Right ventricle myocardium superior (tissue), 1 donor: ENCODE measurements at regions not wholly inside any gene's neighbourhood (a gene's known extent, or its start where the extent isn't known, plus 50 kb on each side); places are given as distances from the start of the nearest gene placed in this dataset.
"Not testable (repeated sequence)": the region's sequence is repeated elsewhere in the genome, so short reads cannot be mapped to it uniquely, and the experiment has no call there.

Experiments
- ATAC-seq: fragments of 200-7000 bp; cut with Tn5 transposase; one replicate; pipeline ENCODE4 v1.9.1; 2020; ENCODE audit warnings: mild to moderate bottlenecking; ENCODE audit not compliant: poor library complexity
- DNase-seq: peaks from one replicate; pipeline ENCODE4 v3.0.0-alpha.2; 2020
- intact Hi-C: fragments of 100-400 bp; cut with DNase I; formaldehyde crosslinking; loops from one replicate; pipeline ENCODE4 v1.11.2; 2022
- donor health status: DM: no; HTN: yes; CAD: no; lungs with severe emphysema.

GRCh38 chr5:123722451-123722850, 210.5 kb downstream of the CSNK1G3 start:
- no peak for ATAC-seq
- intact Hi-C loops = no loop called here
- DNase-seq = no peak

GRCh38 chr5:123721675-123722276, 209.8 kb downstream of the CSNK1G3 start:
- no peak for DNase-seq
- no peak for ATAC-seq
- intact Hi-C loops = no loop called here

GRCh38 chr5:123720955-123721354, 209.0 kb downstream of the CSNK1G3 start:
- DNase-seq = no peak
- ATAC-seq = no peak
- intact Hi-C loops = no loop called here

- DNase-seq (no peak), ATAC-seq (no peak)
- intact Hi-C loops = no loop called here
Observed at GRCh38 chr5:123720339-123720738, 208.4 kb downstream of the CSNK1G3 start.

GRCh38 chr5:123719004-123719403, 207.0 kb downstream of the CSNK1G3 start:
- ATAC-seq (no peak), DNase-seq (no peak)
- intact Hi-C loops = no loop called here

- ATAC-seq (no peak), DNase-seq (no peak)
- intact Hi-C loops = no loop called here
Observed at GRCh38 chr5:123718238-123718637, 206.3 kb downstream of the CSNK1G3 start.

GRCh38 chr5:123717139-123717538, 205.2 kb downstream of the CSNK1G3 start:
- DNase-seq = no peak
- ATAC-seq = no peak
- intact Hi-C loops = no loop called here

- ATAC-seq (no peak), DNase-seq (no peak)
- intact Hi-C loops = no loop called here
Observed at GRCh38 chr5:123710031-123710430, 198.1 kb downstream of the CSNK1G3 start.

GRCh38 chr5:123709422-123709821, 197.4 kb downstream of the CSNK1G3 start:
- intact Hi-C loops = no loop called here
- ATAC-seq (peak; percentile 20), DNase-seq (no peak)

- ATAC-seq (peak; percentile 73), DNase-seq (no peak)
- intact Hi-C loops = no loop called here
Observed at GRCh38 chr5:123708074-123708806, 196.3 kb downstream of the CSNK1G3 start.

GRCh38 chr5:123706531-123706930, 194.6 kb downstream of the CSNK1G3 start:
- intact Hi-C loops = no loop called here
- ATAC-seq (no peak), DNase-seq (no peak)

- intact Hi-C loops = no loop called here
- ATAC-seq (no peak), DNase-seq (no peak)
Observed at GRCh38 chr5:123705741-123706140, 193.8 kb downstream of the CSNK1G3 start.

GRCh38 chr5:123701511-123702200, 189.7 kb downstream of the CSNK1G3 start:
- no peak for DNase-seq
- intact Hi-C loops = no loop called here
- ATAC-seq = no peak

- DNase-seq (no peak), ATAC-seq (peak; percentile 69)
- intact Hi-C loops = no loop called here
Observed at GRCh38 chr5:123700624-123701287, 188.8 kb downstream of the CSNK1G3 start.

- DNase-seq = no peak
- ATAC-seq = no peak
- intact Hi-C loops = no loop called here
Observed at GRCh38 chr5:123699571-123699970, 187.6 kb downstream of the CSNK1G3 start.

GRCh38 chr5:123698937-123699336, 187.0 kb downstream of the CSNK1G3 start:
- DNase-seq, intact Hi-C loops, ATAC-seq: not testable (repeated sequence)

GRCh38 chr5:123696921-123697341, 185.0 kb downstream of the CSNK1G3 start:
- peak; percentile 81 for DNase-seq
- peak; percentile 97 for ATAC-seq
- intact Hi-C loops = no loop called here

GRCh38 chr5:123690821-123691220, 178.8 kb downstream of the CSNK1G3 start:
- ATAC-seq (no peak), DNase-seq (no peak)
- intact Hi-C loops = no loop called here

- DNase-seq (no peak), ATAC-seq (no peak)
- intact Hi-C loops = no loop called here
Observed at GRCh38 chr5:123681061-123681460, 169.1 kb downstream of the CSNK1G3 start.
